ENCODE measurements at regions not wholly inside any gene's neighbourhood (a gene's known extent, or its start where the extent isn't known, plus 50 kb on each side); places are given as distances from the start of the nearest gene placed in this dataset.

DNA sequence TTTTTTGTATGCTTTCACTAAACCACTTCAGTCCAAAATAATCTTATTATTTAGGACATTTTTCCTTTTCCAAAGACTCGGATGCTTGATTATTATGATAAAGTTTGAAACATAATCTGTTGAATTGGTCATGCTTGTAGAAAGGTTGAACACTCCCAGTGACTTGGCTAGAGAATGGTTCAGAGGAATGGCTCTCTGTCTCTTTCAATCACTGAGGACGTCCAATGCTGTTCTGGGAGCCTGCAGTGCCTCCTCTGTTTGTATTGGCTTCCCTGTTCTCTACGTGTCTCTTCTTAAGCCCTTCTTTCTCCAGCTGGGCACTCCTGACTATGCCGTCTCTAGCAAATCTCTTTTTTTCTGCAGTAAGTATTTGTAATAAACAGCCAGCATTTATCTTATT lies 369.0 kb upstream of the DYNLRB2 start:
- no peak for DNase-seq

DNA sequence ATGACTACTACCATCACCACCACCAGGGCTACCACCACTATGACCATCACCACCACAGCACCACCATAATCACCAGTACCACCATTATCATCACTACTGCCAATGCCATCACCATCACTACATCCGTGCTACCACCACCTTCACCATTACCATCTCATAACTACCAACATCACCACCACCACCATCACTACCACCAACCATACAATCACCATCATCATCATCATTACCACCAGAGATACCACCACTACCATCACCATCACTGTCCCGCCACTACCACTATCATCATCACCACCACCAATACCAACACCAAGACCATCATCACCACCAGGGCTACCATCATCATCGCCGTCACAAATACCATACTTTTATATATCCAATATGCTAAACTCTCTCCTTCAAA lies 369.6 kb upstream of the DYNLRB2 start:
- DNase-seq = no peak

DNA sequence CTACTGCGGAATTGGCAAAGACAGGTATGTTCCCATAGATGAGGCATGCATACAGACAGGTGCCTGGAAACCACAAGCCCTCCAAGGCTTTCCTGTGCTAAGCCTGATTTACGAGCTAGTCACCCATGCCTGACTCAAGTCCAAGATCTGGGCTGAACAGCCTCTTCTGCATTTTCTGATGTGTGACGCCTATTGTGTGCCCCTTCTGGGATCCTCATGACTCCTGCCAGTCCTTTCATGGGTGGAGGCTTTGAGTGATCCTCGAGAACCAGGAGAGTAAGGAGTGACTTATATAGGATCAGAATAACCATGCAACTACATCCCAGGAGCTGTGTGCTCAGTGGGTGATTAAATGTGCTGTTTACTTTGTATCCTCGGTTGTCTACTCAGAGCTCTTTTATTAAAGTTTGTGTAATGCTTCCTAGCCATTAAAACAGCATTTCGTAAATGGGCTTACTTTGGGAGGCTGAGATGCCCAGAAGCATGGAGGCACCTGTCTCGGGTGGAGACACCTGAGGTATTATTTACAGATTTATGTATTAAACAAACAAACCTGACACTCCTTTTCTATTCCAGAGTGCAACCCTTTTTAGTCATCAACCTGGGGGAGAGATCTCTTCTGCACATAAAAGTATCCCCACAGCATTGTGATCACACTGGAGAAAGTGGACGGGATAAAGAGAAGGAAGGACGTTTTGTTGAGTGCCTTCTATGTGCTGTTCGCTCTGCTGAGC lies 373.0 kb upstream of the DYNLRB2 start:
- peak; percentile 75 for DNase-seq

DNA sequence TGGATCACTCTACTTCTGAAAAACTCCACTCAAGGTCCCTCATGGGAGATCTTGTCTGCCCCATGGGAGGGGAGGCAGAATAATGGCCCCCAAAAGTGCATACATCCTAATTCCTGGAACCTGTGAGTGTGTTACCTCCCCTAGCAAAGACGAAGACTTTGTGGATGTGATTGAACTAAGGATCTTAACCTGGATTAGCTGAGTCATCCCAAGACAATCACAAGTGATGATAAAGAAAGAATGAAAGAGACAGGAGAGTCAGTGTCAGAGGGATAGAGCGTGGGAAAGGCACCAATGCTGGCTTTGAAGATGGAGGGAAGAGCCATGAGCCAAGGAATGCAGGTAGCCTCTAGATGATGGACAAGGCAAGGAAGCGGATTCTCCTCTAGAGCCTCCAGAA lies 374.7 kb upstream of the DYNLRB2 start:
- no peak for DNase-seq

DNA sequence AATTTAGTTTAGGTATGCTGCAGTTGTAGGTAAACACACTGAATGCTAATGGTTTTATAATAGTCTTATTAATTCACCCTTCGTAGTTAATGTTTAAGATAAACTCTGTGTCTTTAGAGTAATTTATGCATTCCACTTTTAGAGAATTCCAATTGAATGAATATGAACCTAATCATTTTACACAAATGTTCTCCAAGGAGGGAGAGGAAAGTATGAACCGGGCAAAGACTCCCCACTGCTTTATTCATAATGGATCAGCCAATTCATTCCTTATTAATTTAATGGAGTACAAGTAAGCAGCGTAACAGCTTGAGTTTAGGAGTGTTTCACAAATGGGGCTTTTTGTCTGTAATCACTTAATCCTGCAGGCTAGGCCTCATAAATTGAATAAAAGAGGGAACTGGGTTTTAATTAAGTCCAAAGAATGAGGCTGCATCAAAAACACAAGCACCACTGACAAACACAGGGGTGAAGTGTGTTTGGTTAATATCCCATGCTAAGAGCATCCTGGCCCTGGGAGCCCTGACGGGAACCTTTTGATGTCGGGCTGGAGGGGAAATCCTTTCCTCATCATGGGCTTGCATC lies 375.7 kb upstream of the DYNLRB2 start:
- DNase-seq = no peak

DNA sequence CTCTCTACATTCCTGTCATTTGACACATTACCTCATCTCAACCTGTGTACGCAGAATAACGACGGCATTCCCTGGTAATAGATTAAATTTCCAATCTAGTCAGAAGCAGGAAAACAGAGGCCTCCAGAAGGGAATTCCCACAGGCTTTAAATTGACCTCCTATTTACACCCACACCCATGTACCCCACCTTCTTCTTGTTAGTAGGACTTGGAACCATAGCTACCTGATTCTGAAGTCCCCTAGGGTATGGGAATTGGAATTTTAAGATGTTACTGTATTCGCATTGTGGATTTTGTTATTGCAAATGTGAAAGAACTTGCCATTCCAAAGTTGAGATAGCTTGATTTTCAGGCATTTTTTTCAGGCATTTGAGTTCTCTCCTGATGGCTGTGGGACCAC lies 377.5 kb upstream of the DYNLRB2 start:
- DNase-seq = no peak

DNA sequence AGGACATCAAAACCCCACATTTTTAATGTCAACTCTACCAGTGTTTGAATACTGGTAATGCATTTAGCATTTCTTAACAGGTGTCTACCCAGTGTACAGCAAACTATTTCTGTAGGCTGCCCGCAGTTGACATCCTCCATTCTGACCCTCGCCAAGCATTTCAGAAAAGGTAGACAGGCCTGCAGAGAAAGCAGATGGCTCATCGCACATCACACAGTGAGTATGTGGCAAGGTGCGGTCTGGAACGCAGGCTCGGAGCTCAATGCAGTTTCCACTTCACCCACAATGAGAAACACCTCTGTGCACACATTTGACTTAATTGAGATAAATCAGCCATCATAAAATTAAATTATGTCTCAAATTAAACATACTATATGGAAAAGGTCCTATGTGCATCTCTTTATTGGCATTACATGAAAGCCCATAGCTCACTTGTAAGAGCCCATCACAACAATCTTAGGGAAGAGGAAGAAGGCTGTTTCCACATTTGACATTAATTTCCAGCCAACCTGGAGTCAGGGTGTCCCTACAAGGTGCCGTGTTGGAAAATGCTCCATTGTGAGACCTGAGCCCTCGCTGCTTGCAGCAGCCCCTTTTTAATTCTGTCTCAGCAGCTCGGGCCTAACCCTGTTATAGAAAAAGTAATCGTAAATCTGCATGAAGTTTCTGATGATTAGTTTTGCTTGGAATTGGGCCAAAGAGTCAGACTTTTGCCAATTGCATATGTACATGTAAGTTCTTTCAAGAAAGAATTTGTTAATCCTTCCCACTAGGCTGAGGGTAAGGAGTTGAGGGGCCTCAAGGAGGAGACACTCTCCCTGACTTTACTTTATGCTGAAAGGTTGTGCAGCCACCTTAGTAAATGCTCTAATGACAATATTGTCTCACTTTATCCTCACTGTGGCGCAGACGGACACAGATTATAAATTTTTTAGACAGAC lies 378.7 kb upstream of the DYNLRB2 start:
- DNase-seq = no peak

DNA sequence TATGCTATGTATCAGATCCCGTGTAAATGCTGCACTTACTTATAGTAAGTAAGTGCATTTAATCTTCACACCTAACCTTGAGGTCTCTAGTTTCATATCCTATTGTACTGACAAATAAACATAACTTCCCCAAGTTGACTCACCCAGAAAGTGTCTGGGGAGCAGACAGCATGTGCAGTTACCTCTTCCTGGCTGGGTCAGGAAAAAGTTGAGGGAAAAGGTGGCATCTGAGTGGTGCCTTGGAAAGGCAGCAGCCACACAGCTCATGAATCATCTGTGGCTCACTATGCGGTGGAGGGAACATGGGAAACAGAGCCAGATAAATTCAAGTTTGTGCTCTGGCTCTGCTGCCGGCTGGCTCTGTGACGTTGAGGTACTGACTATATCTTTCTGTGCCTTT lies 382.0 kb upstream of the DYNLRB2 start:
- DNase-seq = no peak

DNA sequence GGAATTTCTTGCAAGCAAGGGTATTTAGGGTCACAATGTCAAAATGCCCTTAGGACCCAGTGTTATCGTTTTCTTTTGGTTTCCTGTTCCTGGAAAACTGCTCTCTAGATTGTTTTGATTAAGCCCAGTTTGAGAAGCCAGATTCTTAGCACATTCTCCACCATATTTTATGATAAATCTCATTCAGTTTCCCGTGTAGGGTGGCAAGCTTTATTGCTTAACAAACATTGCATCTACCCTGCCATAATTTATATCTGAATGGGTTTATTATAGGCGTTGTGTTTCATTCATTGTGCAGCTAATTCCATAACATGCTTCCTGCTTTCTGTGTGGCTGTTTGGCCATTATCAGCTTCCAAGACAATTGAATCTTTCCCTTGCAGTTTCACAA lies 389.1 kb upstream of the DYNLRB2 start:
- no peak for DNase-seq

DNA sequence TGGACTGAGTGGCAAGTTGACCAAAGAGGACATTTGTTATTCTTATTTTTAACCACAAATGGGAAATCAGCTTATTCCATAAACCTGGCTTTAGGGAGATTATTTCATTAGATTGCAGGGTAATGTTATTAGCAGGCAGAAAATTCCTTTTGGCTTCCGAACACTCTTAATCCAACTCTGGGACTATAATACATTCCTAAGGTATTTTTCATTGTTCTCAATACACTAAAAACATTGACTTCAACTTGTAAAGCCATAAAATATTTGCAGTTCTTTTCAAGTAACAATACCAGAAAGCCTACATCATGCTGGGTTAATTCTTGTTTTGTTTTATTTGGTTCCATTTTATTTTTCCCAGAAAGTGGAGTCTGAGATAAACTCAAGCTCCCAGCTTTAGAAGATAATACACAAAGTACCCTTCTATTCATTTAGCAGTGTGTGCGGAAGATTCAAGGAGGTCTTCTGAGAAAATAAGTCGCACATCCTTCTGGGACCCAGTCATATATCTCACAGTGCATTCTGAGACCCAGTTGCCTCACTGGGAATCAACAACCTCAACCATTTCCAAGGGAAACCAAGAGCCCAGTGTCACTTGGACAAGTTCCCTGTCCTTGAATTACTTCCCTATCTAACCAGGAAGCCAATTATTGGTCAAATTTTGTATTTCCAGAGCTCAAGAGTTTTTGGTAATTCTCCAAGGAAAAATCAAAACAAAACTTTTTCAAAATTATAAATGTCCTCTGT lies 389.6 kb upstream of the DYNLRB2 start:
- no peak for DNase-seq

DNA sequence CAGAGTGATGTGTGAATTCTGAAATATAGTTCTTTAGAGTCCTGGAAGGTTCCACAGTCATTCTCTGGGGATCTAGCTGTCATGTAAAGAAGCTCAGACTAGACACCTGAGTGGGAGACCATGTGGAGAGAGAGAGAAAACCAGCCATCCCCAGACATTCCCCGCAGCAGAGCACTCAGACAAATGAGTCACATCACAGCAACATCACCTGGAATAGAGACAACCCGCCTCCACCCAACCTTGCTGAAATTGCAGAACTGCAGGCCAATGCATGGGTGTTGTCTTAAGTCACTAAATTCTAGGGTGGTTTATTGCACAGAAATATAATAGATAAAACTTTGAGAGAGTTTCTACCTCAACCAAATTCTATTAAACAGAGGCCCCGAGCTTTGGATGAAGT lies 392.0 kb upstream of the DYNLRB2 start:
- no peak for DNase-seq

DNA sequence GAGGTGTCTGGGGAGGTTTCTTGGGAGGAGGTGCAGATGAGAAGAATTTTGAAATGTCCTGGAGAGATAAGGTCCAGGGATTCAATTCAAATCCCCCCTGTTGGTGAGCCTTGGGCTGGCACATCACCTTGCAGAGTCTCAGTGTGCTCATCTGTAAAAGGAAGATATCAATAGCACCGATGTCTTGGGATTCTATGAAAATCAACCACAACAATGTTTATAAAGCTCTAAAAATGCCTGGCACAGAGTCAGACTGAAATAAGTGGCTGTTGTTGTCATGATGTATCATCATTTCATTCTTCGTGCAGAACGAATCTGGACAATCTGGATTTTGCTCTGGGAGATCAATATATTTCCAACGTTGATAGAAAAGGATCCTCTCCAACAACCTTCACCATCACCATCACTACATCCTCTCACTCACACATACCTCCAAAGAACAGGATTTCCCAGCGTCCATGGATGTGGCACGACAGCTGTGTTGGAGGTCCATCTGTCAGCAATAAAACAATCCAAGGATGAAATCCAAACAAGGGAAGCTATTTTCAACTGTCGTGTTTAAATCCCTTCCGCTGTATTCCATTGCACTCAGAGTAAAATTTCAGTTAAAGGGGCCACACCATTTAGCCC lies 393.7 kb upstream of the DYNLRB2 start:
- no peak for DNase-seq

DNA sequence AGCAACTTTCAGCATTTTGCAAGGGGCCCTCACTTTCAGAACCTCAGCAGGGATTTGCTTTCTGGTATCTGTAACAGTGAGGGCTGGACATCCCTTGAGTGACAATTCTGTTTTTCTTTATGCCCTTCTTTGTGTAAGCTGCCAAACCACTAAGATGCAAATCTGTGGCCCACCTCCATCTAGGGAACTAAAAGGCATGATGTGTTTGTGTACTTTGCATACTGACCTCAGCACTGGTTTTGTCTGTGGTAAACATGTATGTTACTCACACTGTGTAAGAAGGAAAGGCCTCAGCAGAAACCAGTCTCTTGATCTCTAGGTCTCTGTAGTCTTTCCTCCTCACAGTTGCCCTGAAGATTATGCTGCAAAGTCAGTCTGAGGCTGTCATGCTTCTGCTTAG lies 396.6 kb upstream of the DYNLRB2 start:
- no peak for DNase-seq

DNA sequence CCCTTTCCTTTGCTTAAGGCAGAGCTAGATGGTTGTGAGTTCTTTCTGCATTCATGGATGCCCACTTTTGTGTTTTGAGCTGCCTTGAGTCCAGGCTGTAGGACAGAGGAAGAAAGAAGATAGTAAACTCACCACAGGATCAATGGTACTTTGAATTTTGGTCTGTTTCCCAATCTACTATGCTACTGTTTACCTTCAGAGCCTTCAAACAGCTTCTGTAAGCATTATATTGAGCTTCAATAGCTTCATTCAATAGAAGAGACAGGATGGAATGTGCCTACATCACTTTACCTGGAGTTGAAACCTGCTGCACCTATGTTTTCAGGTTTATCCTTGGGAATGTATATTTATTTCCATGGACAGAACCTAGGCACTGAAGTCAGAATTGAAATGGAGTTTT lies 397.9 kb upstream of the DYNLRB2 start:
- DNase-seq = no peak

DNA sequence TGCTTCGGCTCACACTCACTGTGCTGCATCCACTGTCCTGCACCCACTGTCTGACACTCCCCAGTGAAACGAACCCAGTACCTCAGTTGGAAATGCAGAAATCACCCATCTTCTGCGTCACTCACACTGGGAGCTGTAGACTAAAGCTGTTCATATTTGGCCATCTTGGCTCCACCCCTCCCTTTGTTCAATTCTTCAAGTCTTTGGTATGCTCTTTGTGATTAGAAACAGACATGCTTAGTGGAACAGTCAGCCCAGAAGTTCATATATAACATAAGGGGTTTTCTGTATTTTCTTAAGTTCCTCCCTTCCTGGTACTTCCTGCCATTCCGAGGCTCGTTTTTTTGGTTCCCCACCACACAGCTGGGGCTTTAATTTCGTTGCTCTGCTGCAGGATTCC lies 398.5 kb upstream of the DYNLRB2 start:
- DNase-seq = no peak

DNA sequence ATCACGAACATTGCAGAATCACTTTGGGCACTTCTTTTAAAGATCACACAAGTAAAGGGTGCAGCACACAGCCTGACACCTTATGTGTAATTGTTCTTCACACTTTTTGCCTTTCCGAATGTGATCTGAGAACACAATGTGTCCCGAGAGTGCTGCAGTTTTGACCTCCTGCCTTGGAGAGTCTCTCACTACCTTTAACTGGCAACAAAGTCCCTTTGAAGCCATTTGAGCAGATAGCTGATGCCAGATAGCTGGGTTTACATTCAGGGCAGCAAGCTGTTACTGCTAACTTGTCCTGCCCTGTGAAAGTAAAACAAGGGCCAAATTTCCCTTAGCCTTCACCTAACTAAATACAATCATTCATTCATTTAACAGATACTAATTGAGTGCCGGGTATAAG lies 411.0 kb upstream of the DYNLRB2 start:
- no peak for DNase-seq

DNA sequence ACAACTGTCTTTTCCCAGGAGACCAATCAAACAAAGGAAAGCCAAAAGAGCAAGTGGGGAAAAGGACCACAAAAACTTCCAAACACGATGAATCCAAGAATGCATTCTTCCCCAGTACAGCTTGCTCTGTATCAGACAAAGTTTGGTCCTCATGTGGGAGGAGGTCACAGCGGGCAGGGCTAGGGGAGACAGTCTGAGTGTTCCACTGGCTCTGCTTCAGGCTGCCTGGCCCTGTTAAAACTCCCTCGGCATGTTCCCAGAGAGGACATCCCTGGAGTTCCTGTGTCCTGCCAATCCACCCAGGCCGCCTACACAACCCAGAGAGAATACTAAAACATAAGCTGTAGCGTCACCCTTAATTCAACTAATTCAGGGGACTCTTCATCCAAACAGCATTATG lies 415.1 kb upstream of the DYNLRB2 start:
- DNase-seq = no peak

DNA sequence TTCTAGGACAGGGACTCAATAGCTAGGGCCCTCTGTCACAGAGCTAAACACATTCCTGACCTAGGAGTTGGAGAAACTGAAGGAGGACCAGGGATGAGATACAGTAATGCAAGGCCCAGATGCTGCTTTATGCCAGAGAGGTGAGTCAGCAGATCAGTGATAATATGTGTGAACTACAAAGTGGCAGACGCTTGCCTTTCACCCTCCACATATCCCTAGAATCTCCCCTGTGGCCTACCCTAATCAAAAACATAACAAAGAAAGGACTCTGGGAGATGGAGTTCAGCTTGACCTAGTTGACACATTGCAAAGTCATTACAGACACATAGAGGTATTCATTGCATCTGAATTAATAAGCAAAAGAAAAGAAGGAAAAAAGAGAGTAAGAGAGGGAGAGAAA lies 417.6 kb upstream of the DYNLRB2 start:
- DNase-seq = no peak

DNA sequence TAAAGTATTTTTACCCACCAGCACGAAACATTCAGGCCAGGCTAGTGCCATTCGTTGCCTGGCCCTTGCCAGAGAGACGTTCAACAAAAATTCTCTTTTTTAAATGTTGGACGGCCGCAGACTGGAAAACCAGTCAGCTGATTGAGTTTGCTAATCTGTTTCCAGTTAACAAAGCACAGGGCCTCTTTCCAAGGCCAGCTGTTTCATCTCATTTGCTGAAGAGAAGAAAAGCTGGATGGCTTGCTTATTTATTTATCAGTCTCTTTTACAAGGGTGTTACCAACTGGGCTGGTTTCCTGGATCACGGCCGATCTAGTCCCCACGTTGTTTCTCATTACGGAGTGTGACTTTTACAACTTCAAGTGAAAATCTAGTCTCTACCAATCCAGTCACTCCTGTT lies 418.7 kb upstream of the DYNLRB2 start:
- no peak for DNase-seq

DNA sequence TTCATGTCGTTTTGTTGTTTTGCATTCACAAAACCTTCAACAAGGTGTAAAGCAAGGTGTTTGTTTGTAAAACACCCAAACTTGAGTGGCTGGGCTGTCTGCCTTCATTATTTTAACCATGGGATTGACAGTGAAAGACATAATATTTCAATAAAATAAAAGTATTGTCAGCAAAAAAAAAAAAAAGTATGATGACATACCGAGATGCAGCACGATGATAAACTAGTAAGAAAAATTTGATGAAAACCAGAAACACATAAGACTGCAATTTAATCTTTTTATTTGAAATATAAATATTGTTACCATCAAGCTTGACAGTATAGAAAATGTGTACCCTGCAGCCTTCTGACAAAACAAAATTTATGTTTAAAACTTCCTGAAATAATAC lies 419.3 kb upstream of the DYNLRB2 start:
- DNase-seq = no peak

DNA sequence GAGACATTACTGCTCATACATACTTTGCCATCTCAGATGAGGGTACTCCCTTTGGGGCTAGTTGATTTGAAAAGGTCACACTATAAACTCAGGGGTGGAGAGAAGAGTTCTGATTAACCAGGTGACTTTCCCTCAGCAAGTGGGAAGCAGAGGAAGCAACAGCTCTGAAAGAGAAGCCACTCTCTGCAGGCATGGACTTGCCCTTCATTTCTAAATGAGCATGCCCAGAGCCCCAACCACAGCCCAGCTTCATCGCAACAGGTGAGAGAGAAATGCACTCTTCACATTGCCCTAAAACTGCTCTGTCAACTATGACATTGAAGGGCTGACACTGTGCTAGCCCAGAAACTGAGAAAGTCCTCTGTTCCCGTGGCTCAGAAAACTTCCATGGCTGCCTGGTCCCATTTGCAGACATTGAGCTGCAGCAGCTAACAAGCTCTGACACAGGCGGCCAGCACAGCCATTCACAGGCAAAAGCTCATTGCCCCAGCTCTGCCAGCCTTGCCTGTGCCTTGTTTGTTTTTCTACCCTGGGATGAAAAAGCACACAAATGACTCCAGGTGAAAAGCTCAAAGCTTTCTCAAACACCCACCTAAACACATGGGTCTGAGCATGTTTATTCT lies 419.8 kb upstream of the DYNLRB2 start:
- peak; percentile 1 for DNase-seq

DNA sequence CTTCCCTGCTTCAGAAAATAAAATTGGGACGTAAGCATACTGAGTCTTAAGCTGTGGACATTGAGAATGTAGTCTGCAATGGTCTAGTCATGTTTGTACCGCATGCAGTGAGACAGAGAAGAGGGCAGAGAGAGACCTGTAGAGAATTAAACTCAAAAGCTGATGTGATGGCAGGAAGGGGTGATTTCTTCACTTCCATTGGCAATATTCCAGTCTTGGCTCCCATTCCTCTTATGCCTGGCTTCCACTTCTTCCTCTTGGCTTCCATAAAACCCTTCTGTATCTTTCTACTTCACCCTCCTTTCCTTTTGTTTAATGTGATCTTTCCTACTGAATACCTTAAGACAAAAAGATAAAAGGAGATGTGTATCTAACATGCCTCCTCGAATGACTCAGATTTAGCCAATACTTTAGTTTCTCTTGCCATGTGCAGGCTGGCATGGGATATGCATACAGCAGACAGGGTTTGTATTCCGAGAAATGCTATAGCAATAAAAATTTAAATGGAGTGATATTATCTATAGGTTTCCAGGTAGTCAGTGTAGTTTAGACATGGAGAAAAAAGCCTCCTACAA lies 423.1 kb upstream of the DYNLRB2 start:
- DNase-seq = no peak

All from NCI-H1092 treated with DMSO at 0.1 percent for 48 hours (cell line).